Tibial nerve (tissue), 4 donors: ENCODE measurements at regions not wholly inside any gene's neighbourhood (a gene's known extent, or its start where the extent isn't known, plus 50 kb on each side); places are given as distances from the start of the nearest gene placed in this dataset.

ENCODE experiments used
- EP300 ChIP-seq, 2 donors: sonication (generic); formaldehyde crosslinking; IDR thresholded peaks; one replicate each; pipeline ENCODE4 v1.6.1; 2017; ENCODE audit warnings: antibody characterized with exemption in 2 of 2, mild to moderate bottlenecking in 1 of 2
- POLR2A ChIP-seq, 2 donors: fragments of 450-650 bp; IDR thresholded peaks; one replicate each; pipeline ENCODE4 v1.6.1; 2017; ENCODE audit warnings: antibody characterized with exemption in 2 of 2, mild to moderate bottlenecking in 2 of 2, moderate library complexity in 2 of 2
- TF ChIP-seq, protein P1 (sequence below), 5 experiments: fragments of 200-600 bp in 3 of 5; fragments of 450-650 bp in 2 of 5; sonication (generic) in 3 of 5; IDR thresholded peaks; one replicate each; pipeline ENCODE4 v1.5.1; 2016 to 2019; ENCODE audit warnings: antibody characterized with exemption in 5 of 5, mild to moderate bottlenecking in 3 of 5, moderate library complexity in 2 of 5

DNA sequence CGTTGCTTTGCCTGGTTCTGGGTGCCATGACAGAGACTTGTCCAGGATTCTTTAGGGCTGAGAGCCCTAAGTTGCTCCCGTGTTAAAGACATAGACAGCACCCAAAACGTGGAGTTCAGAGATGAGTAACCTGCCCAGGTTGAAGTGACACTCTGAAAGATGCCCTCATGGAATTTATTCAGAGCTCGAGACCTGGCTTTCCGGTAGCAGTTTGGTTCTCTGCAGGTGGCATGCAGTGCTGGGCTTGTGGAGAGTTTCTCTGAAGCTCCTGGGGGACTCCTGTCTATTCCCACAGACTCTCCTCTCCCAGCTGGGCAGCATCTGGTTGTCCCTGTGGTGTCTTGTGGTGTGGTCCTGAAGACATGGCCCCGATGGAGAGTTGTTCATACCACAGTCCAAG is 241.0 kb downstream of the RHOU start:
- TF ChIP-seq, protein P1, sequence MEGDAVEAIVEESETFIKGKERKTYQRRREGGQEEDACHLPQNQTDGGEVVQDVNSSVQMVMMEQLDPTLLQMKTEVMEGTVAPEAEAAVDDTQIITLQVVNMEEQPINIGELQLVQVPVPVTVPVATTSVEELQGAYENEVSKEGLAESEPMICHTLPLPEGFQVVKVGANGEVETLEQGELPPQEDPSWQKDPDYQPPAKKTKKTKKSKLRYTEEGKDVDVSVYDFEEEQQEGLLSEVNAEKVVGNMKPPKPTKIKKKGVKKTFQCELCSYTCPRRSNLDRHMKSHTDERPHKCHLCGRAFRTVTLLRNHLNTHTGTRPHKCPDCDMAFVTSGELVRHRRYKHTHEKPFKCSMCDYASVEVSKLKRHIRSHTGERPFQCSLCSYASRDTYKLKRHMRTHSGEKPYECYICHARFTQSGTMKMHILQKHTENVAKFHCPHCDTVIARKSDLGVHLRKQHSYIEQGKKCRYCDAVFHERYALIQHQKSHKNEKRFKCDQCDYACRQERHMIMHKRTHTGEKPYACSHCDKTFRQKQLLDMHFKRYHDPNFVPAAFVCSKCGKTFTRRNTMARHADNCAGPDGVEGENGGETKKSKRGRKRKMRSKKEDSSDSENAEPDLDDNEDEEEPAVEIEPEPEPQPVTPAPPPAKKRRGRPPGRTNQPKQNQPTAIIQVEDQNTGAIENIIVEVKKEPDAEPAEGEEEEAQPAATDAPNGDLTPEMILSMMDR (IDR thresholded peaks at IDR 0.05), result no peak
- TF ChIP-seq EP300 (IDR thresholded peaks at IDR 0.05), result no peak
- TF ChIP-seq POLR2A (IDR thresholded peaks at IDR 0.05), result no peak
